Keratinocyte (primary cell): ENCODE measurements at regions not wholly inside any gene's neighbourhood (a gene's known extent, or its start where the extent isn't known, plus 50 kb on each side); places are given as distances from the start of the nearest gene placed in this dataset.

Experiments
- DNase-seq: peaks from one replicate; pipeline ENCODE4 v3.0.0-alpha.2; 2011; ENCODE audit warnings: low read depth, missing footprints, low spot score
- FAIRE-seq: peaks from 2 replicates; lab custom pipeline; 2011; peaks lifted over from hg19 to GRCh38; lab: Jason Lieb, UNC
- H2AFZ ChIP-seq: 2 replicates; pipeline ENCODE4 v1.6.0; 2012; ENCODE audit warnings: low read length, control low read depth, inconsistent platforms; ENCODE audit not compliant: control insufficient read depth
- H3K27ac ChIP-seq: 2 replicates; pipeline ENCODE4 v1.5.1; 2011; ENCODE audit warnings: low read length; ENCODE audit not compliant: control insufficient read depth, insufficient read depth
- H3K27me3 ChIP-seq: 3 replicates; pipeline ENCODE4 v1.6.0; 2011; ENCODE audit warnings: low read length; ENCODE audit not compliant: control insufficient read depth, insufficient read depth; ENCODE audit errors: extremely low read depth
- H3K36me3 ChIP-seq, 2 experiments: 2 replicates in 1 of 2; 3 replicates in 1 of 2; pipeline ENCODE4 v1.5.1; 2011; ENCODE audit warnings: low read length in 2 of 2, mild to moderate bottlenecking in 1 of 2; ENCODE audit not compliant: control insufficient read depth in 2 of 2, insufficient read depth in 2 of 2; ENCODE audit errors: extremely low read depth in 1 of 2
- H3K4me1 ChIP-seq: 3 replicates; pipeline ENCODE4 v1.5.1; 2011; ENCODE audit warnings: low read length; ENCODE audit not compliant: control insufficient read depth, insufficient read depth; ENCODE audit errors: extremely low read depth
- H3K4me2 ChIP-seq: 3 replicates; pipeline ENCODE4 v1.6.0; 2011; ENCODE audit warnings: low read depth, low read length; ENCODE audit not compliant: control insufficient read depth, insufficient read depth; ENCODE audit errors: extremely low read depth
- H3K4me3 ChIP-seq, 3 experiments: fragments of 200-600 bp in 1 of 3; sonication (generic) in 1 of 3; 2 replicates in 2 of 3; 3 replicates in 1 of 3; pipeline ENCODE4 v1.5.1; 2011 to 2016; ENCODE audit warnings: low read length in 3 of 3, mild to moderate bottlenecking in 3 of 3, control low read depth in 2 of 3, inconsistent platforms in 1 of 3, low read depth in 1 of 3, mixed read lengths in 1 of 3, mixed run types in 1 of 3, moderate library complexity in 1 of 3; ENCODE audit not compliant: control insufficient read depth in 2 of 3, insufficient read depth in 2 of 3; ENCODE audit errors: extremely low read depth in 1 of 3
- H3K79me2 ChIP-seq: 2 replicates; pipeline ENCODE4 v1.6.0; 2012; ENCODE audit warnings: low read length; ENCODE audit not compliant: control insufficient read depth, insufficient read depth
- H3K9ac ChIP-seq: 3 replicates; pipeline ENCODE4 v1.6.0; 2011; ENCODE audit warnings: low read length; ENCODE audit not compliant: control insufficient read depth, insufficient read depth; ENCODE audit errors: extremely low read depth
- H3K9me1 ChIP-seq: 3 replicates; pipeline ENCODE4 v1.6.0; 2011; ENCODE audit warnings: low read length; ENCODE audit not compliant: control insufficient read depth, insufficient read depth; ENCODE audit errors: extremely low read depth
- H3K9me3 ChIP-seq: 2 replicates; pipeline ENCODE4 v1.5.1; 2012; ENCODE audit warnings: low read depth, low read length; ENCODE audit not compliant: control insufficient read depth
- H4K20me1 ChIP-seq: 3 replicates; pipeline ENCODE4 v1.6.0; 2011; ENCODE audit warnings: low read length; ENCODE audit not compliant: control insufficient read depth, insufficient read depth; ENCODE audit errors: extremely low read depth
- EZH2 ChIP-seq: IDR thresholded peaks from one replicate; pipeline ENCODE4 v1.6.1; 2012; ENCODE audit warnings: inconsistent platforms, mild to moderate bottlenecking, low read length, moderate library complexity
- dilution Hi-C: fragments of 300-500 bp; cut with MboI; formaldehyde crosslinking; loops from one replicate; pipeline ENCODE4 v1.7.0; 2020; ENCODE audit warnings: low sequenced_read_pairs; ENCODE audit not compliant: extremely low pct_ligation_motif_present
- TF ChIP-seq, protein P1 (sequence below), 3 experiments: IDR thresholded peaks in 1 of 3; conservative IDR thresholded peaks in 1 of 3; optimal IDR thresholded peaks in 1 of 3; 2 replicates in 2 of 3; 3 replicates in 1 of 3; pipeline versions ENCODE3 to v1.5.1; 2011; ENCODE audit warnings: low read length in 3 of 3, mild to moderate bottlenecking in 3 of 3, moderate library complexity in 2 of 3, control low read depth in 1 of 3, inconsistent platforms in 1 of 3; ENCODE audit not compliant: insufficient read depth in 2 of 3; ENCODE audit errors: extremely low read depth in 1 of 3

DNA sequence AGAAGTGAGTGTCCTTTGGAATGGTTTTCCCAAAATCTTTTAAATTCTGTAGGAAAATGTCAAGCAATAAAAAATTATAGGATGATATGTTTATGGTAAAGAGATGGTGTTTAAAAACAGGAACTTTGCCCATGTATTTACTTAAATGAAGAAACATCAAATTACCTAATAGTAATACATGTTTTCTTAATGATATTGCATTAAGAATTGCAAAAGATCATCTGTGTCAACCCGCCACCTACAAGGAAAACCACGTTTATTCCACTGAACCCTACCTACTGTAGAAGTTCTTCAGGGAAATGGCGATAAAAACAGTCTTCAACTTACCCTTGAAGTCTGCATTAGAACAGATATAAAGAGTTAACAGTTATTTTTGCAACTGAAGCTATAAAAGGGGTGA, 67.2 kb upstream of the NDP start:
- FAIRE-seq (no peak), DNase-seq (no peak)
- Histone ChIP-seq H3K27ac (no peak overlapping the region), H3K4me2 (no peak overlapping the region), H3K4me1 (peaks cover 6% of the 10 kb centered on the region), H3K9me3 (no peaks in the 10 kb centered on the region), H2AFZ (no peak overlapping the region), H3K79me2 (no peaks in the 10 kb centered on the region), H3K9me1 (no peaks in the 10 kb centered on the region), H3K4me3 (no peak overlapping the region), H3K27me3 (no peaks in the 10 kb centered on the region), H4K20me1 (no peaks in the 10 kb centered on the region), H3K9ac (no peak overlapping the region), H3K36me3 (no peaks in the 10 kb centered on the region)
- dilution Hi-C loops: no loop called here
- TF ChIP-seq, protein P1, sequence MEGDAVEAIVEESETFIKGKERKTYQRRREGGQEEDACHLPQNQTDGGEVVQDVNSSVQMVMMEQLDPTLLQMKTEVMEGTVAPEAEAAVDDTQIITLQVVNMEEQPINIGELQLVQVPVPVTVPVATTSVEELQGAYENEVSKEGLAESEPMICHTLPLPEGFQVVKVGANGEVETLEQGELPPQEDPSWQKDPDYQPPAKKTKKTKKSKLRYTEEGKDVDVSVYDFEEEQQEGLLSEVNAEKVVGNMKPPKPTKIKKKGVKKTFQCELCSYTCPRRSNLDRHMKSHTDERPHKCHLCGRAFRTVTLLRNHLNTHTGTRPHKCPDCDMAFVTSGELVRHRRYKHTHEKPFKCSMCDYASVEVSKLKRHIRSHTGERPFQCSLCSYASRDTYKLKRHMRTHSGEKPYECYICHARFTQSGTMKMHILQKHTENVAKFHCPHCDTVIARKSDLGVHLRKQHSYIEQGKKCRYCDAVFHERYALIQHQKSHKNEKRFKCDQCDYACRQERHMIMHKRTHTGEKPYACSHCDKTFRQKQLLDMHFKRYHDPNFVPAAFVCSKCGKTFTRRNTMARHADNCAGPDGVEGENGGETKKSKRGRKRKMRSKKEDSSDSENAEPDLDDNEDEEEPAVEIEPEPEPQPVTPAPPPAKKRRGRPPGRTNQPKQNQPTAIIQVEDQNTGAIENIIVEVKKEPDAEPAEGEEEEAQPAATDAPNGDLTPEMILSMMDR (optimal IDR thresholded peaks at IDR 0.05 in 1 of 3, IDR thresholded peaks at IDR 0.05 in 1 of 3, conservative IDR thresholded peaks at IDR 0.05 in 1 of 3; ENCODE audit: extremely low read depth in 1 of 3, insufficient read depth in 2 of 3, low read length in 3 of 3): no peak
- TF ChIP-seq EZH2: no peak

GRCh38 chrX:44039556-44039955, 66.4 kb upstream of the NDP start:
- no peaks in the 10 kb centered on the region for H4K20me1 ChIP-seq
- H3K9me1 ChIP-seq: no peaks in the 10 kb centered on the region
- FAIRE-seq (no peak), DNase-seq (no peak)
- H3K4me2 ChIP-seq: no peak overlapping the region
- H2AFZ ChIP-seq: no peak overlapping the region
- H3K79me2 ChIP-seq: no peaks in the 10 kb centered on the region
- dilution Hi-C loops: no loop called here
- H3K4me1 ChIP-seq: peaks cover 6% of the 10 kb centered on the region
- TF ChIP-seq, protein P1 (optimal IDR thresholded peaks at IDR 0.05 in 1 of 3, IDR thresholded peaks at IDR 0.05 in 1 of 3, conservative IDR thresholded peaks at IDR 0.05 in 1 of 3; ENCODE audit: extremely low read depth in 1 of 3, insufficient read depth in 2 of 3, low read length in 3 of 3): no peak
- TF ChIP-seq EZH2: no peak
- H3K4me3 ChIP-seq: no peak overlapping the region
- H3K36me3 ChIP-seq: no peaks in the 10 kb centered on the region
- H3K9me3 ChIP-seq: no peaks in the 10 kb centered on the region
- H3K27me3 ChIP-seq: no peaks in the 10 kb centered on the region
- no peak overlapping the region for H3K27ac ChIP-seq
- no peak overlapping the region for H3K9ac ChIP-seq
